ENCODE measurements at regions not wholly inside any gene's neighbourhood (a gene's known extent, or its start where the extent isn't known, plus 50 kb on each side); places are given as distances from the start of the nearest gene placed in this dataset.

GRCh38 chr1:5239911-5240310 is 585.5 kb downstream of the AJAP1 start:
- Histone ChIP-seq H3K36me3 (ENCODE audit: insufficient read depth, low read length) (no peaks in the 10 kb centered on the region), H3K27me3 (ENCODE audit: low read length) (no peaks in the 10 kb centered on the region), H2AFZ (ENCODE audit: low read length) (no peak overlapping the region), H3K4me1 (ENCODE audit: low read length) (peaks cover 60% of the 10 kb centered on the region), H3K27ac (ENCODE audit: low read length) (no peak overlapping the region), H3K4me3 (ENCODE audit: low read length) (no peak overlapping the region), H4K20me1 (ENCODE audit: insufficient read depth, low read depth, low read length) (no peaks in the 10 kb centered on the region), H3K9ac (ENCODE audit: low read length) (no peak overlapping the region), H3K9me2 (replicated peaks; ENCODE audit: insufficient read depth, low read length) (no peaks in the 10 kb centered on the region), H3K9me3 (ENCODE audit: low read length) (no peaks in the 10 kb centered on the region), H3K4me2 (ENCODE audit: low read depth, low read length, poor library complexity, severe bottlenecking) (no peak overlapping the region), H3K79me2 (ENCODE audit: low read length) (no peaks in the 10 kb centered on the region)
- DNase-seq: no peak

GRCh38 chr1:5238351-5239130 is 584.1 kb downstream of the AJAP1 start:
- Histone ChIP-seq H3K4me3 (ENCODE audit: low read length) (no peak overlapping the region), H4K20me1 (ENCODE audit: insufficient read depth, low read depth, low read length) (no peaks in the 10 kb centered on the region), H3K9me2 (replicated peaks; ENCODE audit: insufficient read depth, low read length) (no peaks in the 10 kb centered on the region), H3K4me1 (ENCODE audit: low read length) (peaks cover 63% of the 10 kb centered on the region), H3K9me3 (ENCODE audit: low read length) (no peaks in the 10 kb centered on the region), H3K27ac (ENCODE audit: low read length) (no peak overlapping the region), H3K4me2 (ENCODE audit: low read depth, low read length, poor library complexity, severe bottlenecking) (no peak overlapping the region), H2AFZ (ENCODE audit: low read length) (no peak overlapping the region), H3K27me3 (ENCODE audit: low read length) (no peaks in the 10 kb centered on the region), H3K79me2 (ENCODE audit: low read length) (no peaks in the 10 kb centered on the region), H3K9ac (ENCODE audit: low read length) (no peak overlapping the region), H3K36me3 (ENCODE audit: insufficient read depth, low read length) (no peaks in the 10 kb centered on the region; the same call in 1 of the 2 replicates)
- no peak for DNase-seq

- Histone ChIP-seq H3K27ac (ENCODE audit: low read length) (no peak overlapping the region), H3K9me3 (ENCODE audit: low read length) (peaks cover 11% of the 10 kb centered on the region), H3K36me3 (ENCODE audit: insufficient read depth, low read length) (peaks cover 8% of the 10 kb centered on the region; the same call in 1 of the 2 replicates), H3K27me3 (ENCODE audit: low read length) (no peaks in the 10 kb centered on the region), H3K9me2 (replicated peaks; ENCODE audit: insufficient read depth, low read length) (no peaks in the 10 kb centered on the region), H4K20me1 (ENCODE audit: insufficient read depth, low read depth, low read length) (no peaks in the 10 kb centered on the region), H3K79me2 (ENCODE audit: low read length) (no peaks in the 10 kb centered on the region), H3K4me1 (ENCODE audit: low read length) (peaks cover 49% of the 10 kb centered on the region), H3K4me2 (ENCODE audit: low read depth, low read length, poor library complexity, severe bottlenecking) (peak overlapping the region; percentile 52), H3K9ac (ENCODE audit: low read length) (peak overlapping the region; percentile 50), H2AFZ (ENCODE audit: low read length) (peak overlapping the region; percentile 91), H3K4me3 (ENCODE audit: low read length) (peak overlapping the region; percentile 37; the same call in 1 of the 2 replicates)
- no peak for DNase-seq
Measured at GRCh38 chr1:5235355-5235899, 581.0 kb downstream of the AJAP1 start.

- Histone ChIP-seq H3K79me2 (ENCODE audit: low read length) (no peaks in the 10 kb centered on the region), H4K20me1 (ENCODE audit: insufficient read depth, low read depth, low read length) (no peaks in the 10 kb centered on the region), H3K4me2 (ENCODE audit: low read depth, low read length, poor library complexity, severe bottlenecking) (no peak overlapping the region), H3K9me2 (replicated peaks; ENCODE audit: insufficient read depth, low read length) (no peaks in the 10 kb centered on the region), H2AFZ (ENCODE audit: low read length) (no peak overlapping the region), H3K27ac (ENCODE audit: low read length) (no peak overlapping the region), H3K9ac (ENCODE audit: low read length) (no peak overlapping the region), H3K36me3 (ENCODE audit: insufficient read depth, low read length) (peaks cover 8% of the 10 kb centered on the region; the same call in 1 of the 2 replicates), H3K9me3 (ENCODE audit: low read length) (peaks cover 11% of the 10 kb centered on the region), H3K4me3 (ENCODE audit: low read length) (no peak overlapping the region), H3K4me1 (ENCODE audit: low read length) (peaks cover 55% of the 10 kb centered on the region), H3K27me3 (ENCODE audit: low read length) (no peaks in the 10 kb centered on the region)
- no peak for DNase-seq
Measured at GRCh38 chr1:5232537-5232936, 578.1 kb downstream of the AJAP1 start.

GRCh38 chr1:5231541-5232315 is 577.3 kb downstream of the AJAP1 start:
- DNase-seq: no peak
- H3K27ac ChIP-seq (ENCODE audit: low read length): no peak overlapping the region
- H3K4me3 ChIP-seq (ENCODE audit: low read length): no peak overlapping the region
- peaks cover 8% of the 10 kb centered on the region; the same call in 1 of the 2 replicates for H3K36me3 ChIP-seq (ENCODE audit: insufficient read depth, low read length)
- no peaks in the 10 kb centered on the region for H3K79me2 ChIP-seq (ENCODE audit: low read length)
- H3K4me1 ChIP-seq (ENCODE audit: low read length): peaks cover 61% of the 10 kb centered on the region
- H3K9ac ChIP-seq (ENCODE audit: low read length): no peak overlapping the region
- no peaks in the 10 kb centered on the region for H3K27me3 ChIP-seq (ENCODE audit: low read length)
- H3K9me2 ChIP-seq (replicated peaks; ENCODE audit: insufficient read depth, low read length): no peaks in the 10 kb centered on the region
- peaks cover 11% of the 10 kb centered on the region for H3K9me3 ChIP-seq (ENCODE audit: low read length)
- H4K20me1 ChIP-seq (ENCODE audit: insufficient read depth, low read depth, low read length): no peaks in the 10 kb centered on the region
- no peak overlapping the region for H2AFZ ChIP-seq (ENCODE audit: low read length)
- H3K4me2 ChIP-seq (ENCODE audit: low read depth, low read length, poor library complexity, severe bottlenecking): no peak overlapping the region

GRCh38 chr1:5227114-5227513 is 572.7 kb downstream of the AJAP1 start:
- Histone ChIP-seq H2AFZ (ENCODE audit: low read length) (peak overlapping the region; percentile 60; the same call in 1 of the 2 replicates), H4K20me1 (ENCODE audit: insufficient read depth, low read depth, low read length) (no peaks in the 10 kb centered on the region), H3K9me3 (ENCODE audit: low read length) (no peaks in the 10 kb centered on the region), H3K9ac (ENCODE audit: low read length) (no peak overlapping the region), H3K27ac (ENCODE audit: low read length) (no peak overlapping the region), H3K4me2 (ENCODE audit: low read depth, low read length, poor library complexity, severe bottlenecking) (no peak overlapping the region), H3K79me2 (ENCODE audit: low read length) (no peaks in the 10 kb centered on the region), H3K36me3 (ENCODE audit: insufficient read depth, low read length) (peaks cover 3% of the 10 kb centered on the region; the same call in 1 of the 2 replicates), H3K4me1 (ENCODE audit: low read length) (peaks cover 73% of the 10 kb centered on the region), H3K9me2 (replicated peaks; ENCODE audit: insufficient read depth, low read length) (no peaks in the 10 kb centered on the region), H3K4me3 (ENCODE audit: low read length) (no peak overlapping the region), H3K27me3 (ENCODE audit: low read length) (no peaks in the 10 kb centered on the region)
- peak; percentile 28 for DNase-seq

GRCh38 chr1:5225707-5226704 is 571.6 kb downstream of the AJAP1 start:
- no peaks in the 10 kb centered on the region for H3K9me2 ChIP-seq (replicated peaks; ENCODE audit: insufficient read depth, low read length)
- H3K4me3 ChIP-seq (ENCODE audit: low read length): no peak overlapping the region
- no peaks in the 10 kb centered on the region for H3K36me3 ChIP-seq (ENCODE audit: insufficient read depth, low read length)
- peak; percentile 31 for DNase-seq
- H3K4me1 ChIP-seq (ENCODE audit: low read length): peaks cover 83% of the 10 kb centered on the region
- no peak overlapping the region for H3K27ac ChIP-seq (ENCODE audit: low read length)
- H2AFZ ChIP-seq (ENCODE audit: low read length): peak overlapping the region; percentile 71
- no peaks in the 10 kb centered on the region for H4K20me1 ChIP-seq (ENCODE audit: insufficient read depth, low read depth, low read length)
- no peaks in the 10 kb centered on the region for H3K79me2 ChIP-seq (ENCODE audit: low read length)
- H3K27me3 ChIP-seq (ENCODE audit: low read length): no peaks in the 10 kb centered on the region
- no peaks in the 10 kb centered on the region for H3K9me3 ChIP-seq (ENCODE audit: low read length)
- no peak overlapping the region for H3K4me2 ChIP-seq (ENCODE audit: low read depth, low read length, poor library complexity, severe bottlenecking)
- no peak overlapping the region for H3K9ac ChIP-seq (ENCODE audit: low read length)

Measured in Karpas-422 (cell line).